Panc1 (cell line): ENCODE measurements at regions not wholly inside any gene's neighbourhood (a gene's known extent, or its start where the extent isn't known, plus 50 kb on each side); places are given as distances from the start of the nearest gene placed in this dataset.

ENCODE experiments used
- ATAC-seq: fragments of 200-7000 bp; cut with Tn5 transposase; 2 replicates; pipeline ENCODE4 v1.9.1; 2020; ENCODE audit warnings: mild to moderate bottlenecking, moderate library complexity
- BruUV-seq: library from RNA; stranded (reverse); fragments of 400-500 nt; replicated peaks from 2 replicates; lab custom pipeline; 2021; lab: Mats Ljungman, UMichigan
- CTCF ChIA-PET: fragments of 300-600 bp; sonication (Branson Sonifier 250); formaldehyde crosslinking; loops from one replicate; lab custom pipeline; 2022; ENCODE audit warnings: antibody characterized with exemption; lab: Charles Lee
- POLR2A ChIA-PET: fragments of 300-600 bp; sonication (Branson Sonifier 250); formaldehyde crosslinking; loops from one replicate; lab custom pipeline; 2022; ENCODE audit warnings: antibody characterized with exemption; lab: Charles Lee
- DNase-seq: peaks from one replicate; pipeline ENCODE4 v3.0.0-alpha.2; 2010; ENCODE audit warnings: low read depth, low spot score
- H3K27ac ChIP-seq: 2 replicates; pipeline ENCODE4 v1.5.1; 2011; ENCODE audit warnings: mild to moderate bottlenecking, low read length, inconsistent platforms
- H3K27me3 ChIP-seq: fragments of 200-500 bp; sonication (Bioruptor generic); 2 replicates; pipeline ENCODE4 v1.6.0; 2014; ENCODE audit warnings: low read length, inconsistent platforms; ENCODE audit not compliant: control insufficient read depth, insufficient read depth
- H3K36me3 ChIP-seq: fragments of 200-500 bp; sonication (Bioruptor generic); 2 replicates; pipeline ENCODE4 v1.5.1; 2014; ENCODE audit warnings: inconsistent platforms, mild to moderate bottlenecking, low read length, moderate library complexity; ENCODE audit not compliant: control insufficient read depth, insufficient read depth
- H3K4me1 ChIP-seq: 2 replicates; pipeline ENCODE4 v1.5.1; 2011; ENCODE audit warnings: inconsistent platforms, mild to moderate bottlenecking, low read length, moderate library complexity; ENCODE audit not compliant: control insufficient read depth, insufficient read depth
- H3K4me3 ChIP-seq, 2 experiments: 2 replicates each; pipeline ENCODE4 v1.5.1; 2011 to 2012; ENCODE audit warnings: low read depth in 2 of 2, low read length in 2 of 2, mild to moderate bottlenecking in 2 of 2, inconsistent platforms in 1 of 2, moderate library complexity in 1 of 2
- H3K9me3 ChIP-seq: fragments of 200-500 bp; sonication (Bioruptor generic); 2 replicates; pipeline ENCODE4 v1.5.1; 2014; ENCODE audit warnings: low read depth, mild to moderate bottlenecking, inconsistent platforms, low read length, moderate library complexity; ENCODE audit not compliant: control insufficient read depth, insufficient read depth
- POLR2AphosphoS5 ChIP-seq: IDR thresholded peaks from 2 replicates; pipeline ENCODE4 v1.6.1; 2012; ENCODE audit warnings: mild to moderate bottlenecking, low read depth, low read length, moderate library complexity
- SIN3A ChIP-seq: IDR thresholded peaks from 2 replicates; pipeline ENCODE4 v1.6.1; 2012; ENCODE audit warnings: low read depth, mild to moderate bottlenecking, low read length, moderate library complexity, borderline replicate concordance; ENCODE audit not compliant: insufficient read depth
- TCF7L2 ChIP-seq: IDR thresholded peaks from 2 replicates; pipeline ENCODE4 v1.6.1; 2011; ENCODE audit warnings: mild to moderate bottlenecking, low read depth, low read length, inconsistent platforms
- in situ Hi-C: cut with HindIII; loops from 2 replicates; pipeline ENCODE4 v1.10.0; 2016; ENCODE audit warnings: low sequenced_read_pairs, low pct_unique_long_range_greater_than_20kb
- intact Hi-C: fragments of 100-400 bp; cut with micrococcal nuclease; formaldehyde crosslinking; loops from one replicate; pipeline ENCODE4 v1.10.0; 2022; ENCODE audit not compliant: unreplicated experiment
- TF ChIP-seq, protein P1 (sequence below): fragments of 450-650 bp; IDR thresholded peaks from 2 replicates; pipeline ENCODE4 v1.5.1; 2017; ENCODE audit warnings: mild to moderate bottlenecking
- TF ChIP-seq, protein P2 (sequence below), 2 experiments: IDR thresholded peaks; 2 replicates each; pipeline ENCODE4 v1.6.1; 2011 to 2012; ENCODE audit warnings: low read depth in 2 of 2, control low read depth in 1 of 2, low read length in 1 of 2, mild to moderate bottlenecking in 1 of 2, moderate library complexity in 1 of 2; ENCODE audit not compliant: insufficient read depth in 1 of 2

DNA sequence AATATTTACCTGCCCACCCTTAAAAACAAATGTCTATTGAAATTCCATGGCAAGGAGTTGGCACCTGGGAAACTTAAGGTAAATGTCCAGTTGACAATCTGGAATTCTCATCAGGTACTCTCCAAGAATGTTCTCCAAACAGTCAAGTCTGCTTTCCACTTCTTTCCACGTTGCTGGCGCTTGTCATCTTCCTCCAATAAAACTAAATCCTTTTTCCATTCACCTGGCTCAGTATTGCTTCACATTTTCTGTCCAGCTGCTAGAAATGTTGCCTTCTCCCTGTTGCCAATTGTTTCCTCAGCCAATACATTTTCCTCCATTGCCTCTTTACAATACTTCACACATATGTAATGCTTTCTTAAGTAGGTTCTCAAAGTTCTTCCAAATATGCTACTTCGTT, 1288.1 kb upstream of the MAP3K7 start:
- DNase-seq (no peak), ATAC-seq (no peak)
- Histone ChIP-seq H3K36me3 (no peaks in the 10 kb centered on the region), H3K4me1 (no peaks in the 10 kb centered on the region), H3K27me3 (no peaks in the 10 kb centered on the region), H3K27ac (no peak overlapping the region), H3K4me3 (no peak overlapping the region), H3K9me3 (no peaks in the 10 kb centered on the region; the same call in 1 of the 2 replicates)
- ChIA-PET POLR2A (no interaction called here), CTCF (no interaction called here)
- TF ChIP-seq, protein P1, sequence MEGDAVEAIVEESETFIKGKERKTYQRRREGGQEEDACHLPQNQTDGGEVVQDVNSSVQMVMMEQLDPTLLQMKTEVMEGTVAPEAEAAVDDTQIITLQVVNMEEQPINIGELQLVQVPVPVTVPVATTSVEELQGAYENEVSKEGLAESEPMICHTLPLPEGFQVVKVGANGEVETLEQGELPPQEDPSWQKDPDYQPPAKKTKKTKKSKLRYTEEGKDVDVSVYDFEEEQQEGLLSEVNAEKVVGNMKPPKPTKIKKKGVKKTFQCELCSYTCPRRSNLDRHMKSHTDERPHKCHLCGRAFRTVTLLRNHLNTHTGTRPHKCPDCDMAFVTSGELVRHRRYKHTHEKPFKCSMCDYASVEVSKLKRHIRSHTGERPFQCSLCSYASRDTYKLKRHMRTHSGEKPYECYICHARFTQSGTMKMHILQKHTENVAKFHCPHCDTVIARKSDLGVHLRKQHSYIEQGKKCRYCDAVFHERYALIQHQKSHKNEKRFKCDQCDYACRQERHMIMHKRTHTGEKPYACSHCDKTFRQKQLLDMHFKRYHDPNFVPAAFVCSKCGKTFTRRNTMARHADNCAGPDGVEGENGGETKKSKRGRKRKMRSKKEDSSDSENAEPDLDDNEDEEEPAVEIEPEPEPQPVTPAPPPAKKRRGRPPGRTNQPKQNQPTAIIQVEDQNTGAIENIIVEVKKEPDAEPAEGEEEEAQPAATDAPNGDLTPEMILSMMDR, result no peak
- TF ChIP-seq, protein P2, sequence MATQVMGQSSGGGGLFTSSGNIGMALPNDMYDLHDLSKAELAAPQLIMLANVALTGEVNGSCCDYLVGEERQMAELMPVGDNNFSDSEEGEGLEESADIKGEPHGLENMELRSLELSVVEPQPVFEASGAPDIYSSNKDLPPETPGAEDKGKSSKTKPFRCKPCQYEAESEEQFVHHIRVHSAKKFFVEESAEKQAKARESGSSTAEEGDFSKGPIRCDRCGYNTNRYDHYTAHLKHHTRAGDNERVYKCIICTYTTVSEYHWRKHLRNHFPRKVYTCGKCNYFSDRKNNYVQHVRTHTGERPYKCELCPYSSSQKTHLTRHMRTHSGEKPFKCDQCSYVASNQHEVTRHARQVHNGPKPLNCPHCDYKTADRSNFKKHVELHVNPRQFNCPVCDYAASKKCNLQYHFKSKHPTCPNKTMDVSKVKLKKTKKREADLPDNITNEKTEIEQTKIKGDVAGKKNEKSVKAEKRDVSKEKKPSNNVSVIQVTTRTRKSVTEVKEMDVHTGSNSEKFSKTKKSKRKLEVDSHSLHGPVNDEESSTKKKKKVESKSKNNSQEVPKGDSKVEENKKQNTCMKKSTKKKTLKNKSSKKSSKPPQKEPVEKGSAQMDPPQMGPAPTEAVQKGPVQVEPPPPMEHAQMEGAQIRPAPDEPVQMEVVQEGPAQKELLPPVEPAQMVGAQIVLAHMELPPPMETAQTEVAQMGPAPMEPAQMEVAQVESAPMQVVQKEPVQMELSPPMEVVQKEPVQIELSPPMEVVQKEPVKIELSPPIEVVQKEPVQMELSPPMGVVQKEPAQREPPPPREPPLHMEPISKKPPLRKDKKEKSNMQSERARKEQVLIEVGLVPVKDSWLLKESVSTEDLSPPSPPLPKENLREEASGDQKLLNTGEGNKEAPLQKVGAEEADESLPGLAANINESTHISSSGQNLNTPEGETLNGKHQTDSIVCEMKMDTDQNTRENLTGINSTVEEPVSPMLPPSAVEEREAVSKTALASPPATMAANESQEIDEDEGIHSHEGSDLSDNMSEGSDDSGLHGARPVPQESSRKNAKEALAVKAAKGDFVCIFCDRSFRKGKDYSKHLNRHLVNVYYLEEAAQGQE (IDR thresholded peaks at IDR 0.05; ENCODE audit: insufficient read depth in 1 of 2, low read depth in 2 of 2, low read length in 1 of 2), result no peak
- TF ChIP-seq SIN3A, result no peak
- TF ChIP-seq TCF7L2, result no peak
- no peak for TF ChIP-seq POLR2AphosphoS5
- in situ Hi-C loops, result no loop called here
- no TSS peak for BruUV-seq
- intact Hi-C loops, result no loop called here

DNA sequence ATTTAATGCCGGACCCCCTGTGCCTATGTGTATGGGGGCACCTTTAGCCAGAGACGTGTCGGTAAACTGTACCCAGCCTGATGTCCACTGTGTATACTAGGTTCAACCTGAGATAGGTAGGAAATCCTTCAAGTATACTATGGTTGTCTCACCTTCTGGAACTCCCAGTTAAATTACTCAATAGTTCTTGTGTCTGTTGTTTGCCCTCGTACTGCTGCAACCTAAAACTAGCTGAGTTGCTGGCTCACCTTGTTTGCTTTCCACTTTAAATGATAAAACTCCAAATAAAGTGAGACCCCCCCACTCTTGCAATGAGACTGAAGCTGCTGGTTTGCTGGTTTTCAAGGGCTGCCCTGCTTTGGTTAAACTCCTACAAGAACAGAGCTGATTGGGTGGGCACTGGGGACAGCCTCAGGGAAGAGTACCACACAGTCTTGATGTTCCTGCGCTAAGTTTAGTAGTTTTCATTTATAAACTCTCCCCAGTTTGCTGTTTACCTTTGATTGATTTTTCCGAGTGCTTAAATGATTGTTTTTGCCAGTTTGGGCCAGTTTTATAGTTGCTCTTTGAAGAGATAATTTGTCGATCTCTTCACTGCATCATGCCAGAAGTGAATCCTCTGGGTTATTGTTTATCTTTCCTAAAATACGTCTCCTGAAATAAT, 1281.8 kb upstream of the MAP3K7 start:
- intact Hi-C loops (no loop called here), in situ Hi-C loops (no loop called here)
- ATAC-seq (no peak), DNase-seq (no peak)
- Histone ChIP-seq H3K36me3 (no peaks in the 10 kb centered on the region), H3K27ac (no peak overlapping the region), H3K27me3 (no peaks in the 10 kb centered on the region), H3K9me3 (no peaks in the 10 kb centered on the region), H3K4me1 (no peaks in the 10 kb centered on the region), H3K4me3 (no peak overlapping the region)
- CTCF ChIA-PET, result no interaction called here
- POLR2A ChIA-PET, result no interaction called here
- TF ChIP-seq, protein P1, result no peak
- TF ChIP-seq TCF7L2, result no peak
- no peak for TF ChIP-seq SIN3A
- TF ChIP-seq, protein P2 (IDR thresholded peaks at IDR 0.05; ENCODE audit: insufficient read depth in 1 of 2, low read depth in 2 of 2, low read length in 1 of 2), result no peak
- TF ChIP-seq POLR2AphosphoS5, result no peak
- BruUV-seq, result no TSS peak
